AG04449 (cell line): ENCODE measurements at regions not wholly inside any gene's neighbourhood (a gene's known extent, or its start where the extent isn't known, plus 50 kb on each side); places are given as distances from the start of the nearest gene placed in this dataset.
"Not testable (repeated sequence)": the region's sequence is repeated elsewhere in the genome, so short reads cannot be mapped to it uniquely, and the experiment has no call there.

Experiments
- CTCF ChIA-PET: fragments of 350-600 bp; formaldehyde crosslinking; extraction: SDS; loops from one replicate; lab custom pipeline; 2021; ENCODE audit warnings: antibody characterized with exemption; lab: Yijun Ruan, JAX
- POLR2A ChIA-PET: fragments of 400-600, 350-600 bp; formaldehyde crosslinking; extraction: SDS; loops from one replicate; lab custom pipeline; 2020; ENCODE audit warnings: antibody characterized with exemption, inconsistent platforms; lab: Yijun Ruan, JAX
- DNase-seq: peaks from one replicate; pipeline ENCODE4 v3.0.0-alpha.2; 2010; ENCODE audit warnings: low read depth, low spot score
- H3K4me3 ChIP-seq: 2 replicates; pipeline ENCODE4 v1.5.1; 2011; ENCODE audit warnings: low read depth, mild to moderate bottlenecking, control low read depth, low read length
- TF ChIP-seq, protein P1 (sequence below): IDR thresholded peaks from one replicate; pipeline ENCODE4 v1.5.1; 2011; ENCODE audit warnings: mild to moderate bottlenecking, moderate library complexity, low read length, control low read depth, inconsistent platforms; ENCODE audit not compliant: insufficient read depth; ENCODE audit errors: missing control alignments

DNA sequence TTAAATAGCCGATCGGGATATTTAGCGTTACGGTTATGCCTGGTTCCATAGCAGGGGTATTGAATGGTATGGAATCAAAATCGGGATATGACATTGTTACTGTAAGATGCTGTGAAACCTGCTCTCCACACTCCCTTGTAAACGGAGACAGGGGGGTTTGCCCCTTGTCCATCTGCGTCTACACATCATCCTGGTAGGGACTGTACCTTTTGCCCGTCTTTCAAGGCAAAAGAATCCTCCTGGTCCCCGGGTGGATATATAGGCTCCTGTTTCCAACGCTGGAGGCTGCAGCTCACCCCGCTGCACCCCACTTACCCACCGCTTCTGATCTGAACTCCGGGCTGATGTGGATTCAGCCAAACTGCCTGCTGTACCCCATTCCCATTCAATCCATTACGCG is 189.1 kb downstream of the SHOX start:
- no peak overlapping the region for H3K4me3 ChIP-seq
- CTCF ChIA-PET, result no interaction called here
- POLR2A ChIA-PET, result no interaction called here
- TF ChIP-seq, protein P1, sequence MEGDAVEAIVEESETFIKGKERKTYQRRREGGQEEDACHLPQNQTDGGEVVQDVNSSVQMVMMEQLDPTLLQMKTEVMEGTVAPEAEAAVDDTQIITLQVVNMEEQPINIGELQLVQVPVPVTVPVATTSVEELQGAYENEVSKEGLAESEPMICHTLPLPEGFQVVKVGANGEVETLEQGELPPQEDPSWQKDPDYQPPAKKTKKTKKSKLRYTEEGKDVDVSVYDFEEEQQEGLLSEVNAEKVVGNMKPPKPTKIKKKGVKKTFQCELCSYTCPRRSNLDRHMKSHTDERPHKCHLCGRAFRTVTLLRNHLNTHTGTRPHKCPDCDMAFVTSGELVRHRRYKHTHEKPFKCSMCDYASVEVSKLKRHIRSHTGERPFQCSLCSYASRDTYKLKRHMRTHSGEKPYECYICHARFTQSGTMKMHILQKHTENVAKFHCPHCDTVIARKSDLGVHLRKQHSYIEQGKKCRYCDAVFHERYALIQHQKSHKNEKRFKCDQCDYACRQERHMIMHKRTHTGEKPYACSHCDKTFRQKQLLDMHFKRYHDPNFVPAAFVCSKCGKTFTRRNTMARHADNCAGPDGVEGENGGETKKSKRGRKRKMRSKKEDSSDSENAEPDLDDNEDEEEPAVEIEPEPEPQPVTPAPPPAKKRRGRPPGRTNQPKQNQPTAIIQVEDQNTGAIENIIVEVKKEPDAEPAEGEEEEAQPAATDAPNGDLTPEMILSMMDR, result no peak
- no peak for DNase-seq

DNA sequence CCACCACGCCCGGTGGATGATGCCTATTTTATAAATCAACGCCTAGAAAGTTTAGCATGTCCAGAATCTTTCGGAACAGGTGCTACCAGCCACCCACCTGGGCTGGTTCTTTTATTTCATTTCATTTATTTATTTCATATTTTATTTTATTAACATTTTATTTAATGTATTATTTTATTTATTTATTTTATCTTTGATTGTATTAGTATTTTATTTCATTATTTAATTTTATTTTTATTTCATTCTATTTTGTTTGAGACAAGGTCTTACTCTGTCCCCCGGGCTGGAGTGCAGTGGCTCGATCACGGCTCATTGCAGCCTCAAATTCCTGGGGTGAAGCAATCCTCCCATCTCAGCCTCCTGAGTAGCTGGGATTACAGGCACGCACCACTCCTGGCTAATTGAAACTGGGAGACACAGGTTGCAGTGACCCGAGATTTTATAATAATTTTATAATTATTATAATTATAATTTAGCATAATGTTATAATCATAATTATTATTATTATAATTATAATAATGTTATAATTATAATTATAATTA is 187.2 kb downstream of the SHOX start:
- CTCF ChIA-PET, result no interaction called here
- H3K4me3 ChIP-seq, result no peak overlapping the region
- TF ChIP-seq, protein P1, result no peak
- no peak for DNase-seq
- POLR2A ChIA-PET, result no interaction called here

DNA sequence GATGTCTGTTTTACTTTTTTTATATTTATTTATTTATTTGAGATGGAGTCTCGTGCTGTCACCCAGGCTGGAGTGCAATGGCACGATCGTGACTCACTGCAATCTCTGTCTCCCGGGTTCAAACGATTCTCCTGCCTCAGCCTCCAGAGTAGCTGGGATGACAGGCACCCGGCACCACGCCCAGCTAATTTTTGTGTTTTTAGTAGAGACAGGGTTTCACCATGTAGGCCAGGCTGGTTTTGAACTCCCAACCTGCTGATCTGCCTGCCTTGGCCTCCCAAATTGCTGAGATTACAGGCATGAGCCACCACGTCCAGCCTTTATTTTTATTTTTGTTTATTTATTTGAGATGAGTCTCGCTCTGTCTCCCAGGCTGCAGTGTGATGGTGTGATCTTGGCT is 186.6 kb downstream of the SHOX start:
- H3K4me3 ChIP-seq, POLR2A ChIA-PET, CTCF ChIA-PET, DNase-seq: not testable (repeated sequence)

DNA sequence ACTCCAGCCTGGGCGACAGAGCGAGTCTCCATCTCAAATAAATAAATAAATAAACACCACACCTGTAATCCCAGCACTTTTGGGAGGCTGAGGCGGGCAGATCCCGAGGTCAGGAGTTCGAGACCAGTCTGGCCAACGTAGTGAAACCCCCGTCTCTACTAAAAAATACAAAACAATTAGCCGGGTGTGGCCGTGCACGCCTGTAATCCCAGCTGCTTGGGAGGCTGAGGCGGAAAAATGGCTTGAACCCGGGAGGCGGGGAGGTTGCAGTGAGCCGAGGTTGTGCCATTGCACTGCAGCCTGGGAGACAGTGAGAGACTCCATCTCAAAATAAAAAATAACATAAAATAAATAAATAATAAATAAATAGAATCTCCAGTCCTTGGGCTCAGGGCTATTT is 185.8 kb downstream of the SHOX start:
- no peak overlapping the region for H3K4me3 ChIP-seq
- POLR2A ChIA-PET, result no interaction called here
- CTCF ChIA-PET, result no interaction called here
- TF ChIP-seq, protein P1, result no peak
- no peak for DNase-seq

DNA sequence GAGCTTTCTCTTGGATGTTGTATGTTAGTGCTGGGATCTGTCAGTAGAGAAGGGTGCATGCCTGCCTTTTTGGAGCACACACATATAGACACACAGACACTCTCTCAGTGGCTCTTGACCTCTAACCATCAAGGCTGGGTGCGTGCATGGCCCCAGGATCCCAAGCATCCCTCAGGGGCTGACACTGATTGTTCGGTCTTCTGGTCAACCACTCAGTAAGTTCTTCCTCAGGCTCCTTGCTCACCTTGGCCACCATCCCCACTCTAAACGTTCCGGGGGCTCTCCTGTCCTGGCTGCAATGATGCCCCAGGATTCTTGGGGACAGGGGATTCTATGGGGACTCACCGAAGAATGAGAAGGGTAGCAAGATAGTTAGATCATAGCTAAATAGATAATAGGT is 179.6 kb downstream of the SHOX start:
- CTCF ChIA-PET, result no interaction called here
- POLR2A ChIA-PET, result no interaction called here
- TF ChIP-seq, protein P1, result no peak
- DNase-seq, result no peak
- H3K4me3 ChIP-seq, result no peak overlapping the region

DNA sequence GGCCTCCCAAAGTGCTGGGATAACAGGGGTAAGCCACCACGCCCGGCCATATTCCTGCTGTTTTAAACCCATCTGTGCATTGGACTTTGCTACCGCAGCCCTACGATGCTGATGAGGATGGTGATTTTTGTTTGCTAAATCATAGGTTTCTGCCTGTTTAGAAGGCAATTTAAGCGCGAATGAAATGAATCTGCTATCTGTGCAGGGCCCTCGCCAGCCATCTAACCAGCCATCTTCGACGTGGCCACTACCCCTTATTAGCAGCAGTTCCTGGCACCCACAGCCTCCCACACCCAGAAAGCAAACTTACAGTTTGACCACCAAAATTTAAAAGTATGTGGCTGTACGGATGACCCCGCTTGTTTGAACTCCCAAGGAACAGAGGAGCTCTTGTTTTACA is 178.5 kb downstream of the SHOX start:
- CTCF ChIA-PET, result no interaction called here
- TF ChIP-seq, protein P1, result no peak
- POLR2A ChIA-PET, result no interaction called here
- no peak for DNase-seq
- no peak overlapping the region for H3K4me3 ChIP-seq

DNA sequence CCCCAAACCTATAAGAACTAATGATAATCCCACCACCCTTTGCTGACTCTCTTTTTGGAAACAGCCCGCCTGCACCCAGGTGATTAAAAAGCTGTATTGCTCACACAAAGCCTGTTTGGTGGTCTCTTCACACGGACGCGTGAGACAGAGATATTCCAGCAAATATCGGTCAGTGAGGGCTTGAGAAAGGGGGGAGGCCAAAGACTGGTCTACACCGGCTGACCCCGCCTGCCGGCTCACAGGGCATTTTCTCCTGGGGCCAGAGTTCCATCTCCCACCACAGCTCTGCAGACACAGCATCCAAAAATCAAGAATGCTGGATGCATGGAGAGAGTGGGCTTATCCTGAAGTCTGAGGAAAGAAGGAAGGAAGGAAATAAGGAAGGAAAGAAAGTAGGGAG is 176.0 kb downstream of the SHOX start:
- no peak for DNase-seq
- ChIA-PET CTCF (no interaction called here), POLR2A (no interaction called here)
- TF ChIP-seq, protein P1, result no peak
- no peak overlapping the region for H3K4me3 ChIP-seq
